GM06990 (cell line): ENCODE measurements at regions not wholly inside any gene's neighbourhood (a gene's known extent, or its start where the extent isn't known, plus 50 kb on each side); places are given as distances from the start of the nearest gene placed in this dataset.

ENCODE experiments used
- DNase-seq: peaks from one replicate; pipeline ENCODE4 v3.0.0-alpha.2; 2011; ENCODE audit not compliant: insufficient read length; ENCODE audit errors: extremely low read depth
- H3K27me3 ChIP-seq: replicated peaks from 2 replicates; pipeline ENCODE4 v1.6.0; 2011; ENCODE audit warnings: low read length; ENCODE audit not compliant: control insufficient read depth, insufficient read depth
- H3K36me3 ChIP-seq: 2 replicates; pipeline ENCODE4 v1.5.1; 2011; ENCODE audit warnings: low read length; ENCODE audit not compliant: control insufficient read depth, insufficient read depth
- H3K4me3 ChIP-seq: replicated peaks from 2 replicates; pipeline ENCODE4 v1.5.1; 2011; ENCODE audit warnings: low read depth, mild to moderate bottlenecking, control low read depth, low read length
- TF ChIP-seq, protein P1 (sequence below): IDR thresholded peaks from 2 replicates; pipeline ENCODE4 v1.5.1; 2011; ENCODE audit warnings: low read length, control low read depth, mild to moderate bottlenecking, inconsistent platforms; ENCODE audit not compliant: insufficient read depth, poor library complexity, severe bottlenecking

DNA sequence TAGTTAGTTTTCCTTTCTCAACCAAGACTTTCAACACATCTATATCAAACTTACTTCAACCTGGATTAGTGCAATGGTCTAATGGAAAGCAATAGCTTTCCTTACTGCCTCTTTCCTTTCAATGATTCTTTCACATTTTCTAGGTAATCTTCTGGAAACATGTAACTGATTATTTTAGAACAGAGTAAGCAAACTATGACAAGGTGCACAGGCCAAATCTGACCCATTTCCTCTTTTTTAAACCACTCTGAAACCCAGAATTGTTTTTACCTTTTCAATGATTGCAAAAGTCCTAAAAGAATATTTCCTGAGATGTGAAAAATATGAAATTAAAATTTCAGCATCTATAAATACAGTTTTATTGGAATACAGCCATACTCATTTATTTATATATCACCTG, 81.6 kb upstream of the TMTC2 start:
- Histone ChIP-seq H3K27me3 (no peaks in the 10 kb centered on the region), H3K36me3 (no peaks in the 10 kb centered on the region), H3K4me3 (no peak overlapping the region)
- TF ChIP-seq, protein P1, sequence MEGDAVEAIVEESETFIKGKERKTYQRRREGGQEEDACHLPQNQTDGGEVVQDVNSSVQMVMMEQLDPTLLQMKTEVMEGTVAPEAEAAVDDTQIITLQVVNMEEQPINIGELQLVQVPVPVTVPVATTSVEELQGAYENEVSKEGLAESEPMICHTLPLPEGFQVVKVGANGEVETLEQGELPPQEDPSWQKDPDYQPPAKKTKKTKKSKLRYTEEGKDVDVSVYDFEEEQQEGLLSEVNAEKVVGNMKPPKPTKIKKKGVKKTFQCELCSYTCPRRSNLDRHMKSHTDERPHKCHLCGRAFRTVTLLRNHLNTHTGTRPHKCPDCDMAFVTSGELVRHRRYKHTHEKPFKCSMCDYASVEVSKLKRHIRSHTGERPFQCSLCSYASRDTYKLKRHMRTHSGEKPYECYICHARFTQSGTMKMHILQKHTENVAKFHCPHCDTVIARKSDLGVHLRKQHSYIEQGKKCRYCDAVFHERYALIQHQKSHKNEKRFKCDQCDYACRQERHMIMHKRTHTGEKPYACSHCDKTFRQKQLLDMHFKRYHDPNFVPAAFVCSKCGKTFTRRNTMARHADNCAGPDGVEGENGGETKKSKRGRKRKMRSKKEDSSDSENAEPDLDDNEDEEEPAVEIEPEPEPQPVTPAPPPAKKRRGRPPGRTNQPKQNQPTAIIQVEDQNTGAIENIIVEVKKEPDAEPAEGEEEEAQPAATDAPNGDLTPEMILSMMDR, result no peak
- no peak for DNase-seq

DNA sequence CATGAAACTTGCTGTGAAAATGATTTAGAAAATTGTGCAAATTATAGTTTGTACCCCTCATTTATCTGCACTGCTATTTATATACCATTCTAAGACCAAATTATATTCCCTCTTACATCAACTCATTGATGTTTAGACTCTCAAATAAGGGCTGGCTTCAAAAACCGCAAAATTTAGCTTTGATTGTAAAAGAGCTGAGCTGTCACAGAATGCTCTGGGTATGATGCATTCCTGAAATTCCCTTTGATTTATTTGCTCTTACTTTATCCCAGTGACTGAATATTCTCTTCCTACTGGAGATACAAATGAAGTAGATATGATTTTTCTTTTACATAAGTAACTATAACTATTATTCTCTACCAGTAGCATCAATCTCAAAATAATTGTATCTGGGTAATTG, 78.0 kb upstream of the TMTC2 start:
- TF ChIP-seq, protein P1, result no peak
- Histone ChIP-seq H3K27me3 (no peaks in the 10 kb centered on the region), H3K36me3 (no peaks in the 10 kb centered on the region), H3K4me3 (no peak overlapping the region)
- no peak for DNase-seq

DNA sequence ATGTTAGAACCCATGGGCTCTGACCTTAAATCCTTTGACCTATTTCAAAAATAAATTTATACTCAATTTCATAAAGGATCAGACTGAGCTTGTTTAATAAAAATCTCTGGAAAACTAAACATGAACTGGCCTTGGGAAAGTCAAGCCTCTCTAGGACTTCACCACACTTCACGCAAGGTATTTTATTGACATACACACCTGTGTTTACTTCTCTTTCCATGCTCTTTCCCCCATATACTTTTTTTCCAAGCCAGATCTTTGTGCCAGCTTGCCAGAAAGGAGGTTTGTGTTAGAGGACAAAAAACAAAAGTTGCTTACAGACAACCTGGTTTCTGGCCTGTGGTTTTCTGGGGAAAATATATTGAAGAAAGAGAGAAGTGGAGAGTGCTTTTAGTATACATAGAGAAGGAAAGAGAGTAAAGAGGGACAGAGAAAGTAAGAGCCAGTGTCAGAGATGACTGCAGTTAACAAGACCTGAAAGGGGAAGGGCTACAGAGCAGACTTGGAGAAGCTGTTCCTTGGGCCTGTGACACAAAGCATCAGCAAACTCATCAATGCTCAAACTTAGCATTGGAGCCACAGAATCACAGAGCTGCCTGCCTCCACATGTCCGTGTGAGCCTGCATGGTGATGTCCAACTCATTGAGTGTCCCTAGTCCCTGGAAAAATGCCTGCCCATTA, 77.3 kb upstream of the TMTC2 start:
- DNase-seq, result no peak
- Histone ChIP-seq H3K4me3 (no peak overlapping the region), H3K27me3 (no peaks in the 10 kb centered on the region), H3K36me3 (no peaks in the 10 kb centered on the region)
- TF ChIP-seq, protein P1, result no peak

DNA sequence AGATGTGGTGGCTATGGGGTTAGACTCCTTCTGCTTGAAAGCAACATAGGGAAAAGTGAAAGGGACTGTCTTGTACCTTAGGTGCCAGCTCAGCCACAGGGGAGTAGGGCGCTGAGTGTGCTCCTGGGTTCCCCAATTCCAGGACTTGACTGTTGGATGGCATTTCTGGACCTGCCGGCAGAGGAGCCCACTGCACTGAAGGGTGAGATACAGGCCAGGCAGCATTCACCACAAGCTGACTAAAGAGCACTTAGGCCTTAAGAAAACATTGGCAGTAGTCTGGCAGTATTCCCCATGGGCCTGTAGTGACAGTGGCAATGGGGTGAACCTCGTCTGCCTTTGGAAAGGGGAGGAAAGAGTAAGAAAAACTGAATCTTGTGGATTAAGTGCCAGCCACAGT, 67.1 kb upstream of the TMTC2 start:
- Histone ChIP-seq H3K36me3 (no peaks in the 10 kb centered on the region), H3K4me3 (no peak overlapping the region), H3K27me3 (no peaks in the 10 kb centered on the region)
- no peak for DNase-seq
- TF ChIP-seq, protein P1, result no peak

DNA sequence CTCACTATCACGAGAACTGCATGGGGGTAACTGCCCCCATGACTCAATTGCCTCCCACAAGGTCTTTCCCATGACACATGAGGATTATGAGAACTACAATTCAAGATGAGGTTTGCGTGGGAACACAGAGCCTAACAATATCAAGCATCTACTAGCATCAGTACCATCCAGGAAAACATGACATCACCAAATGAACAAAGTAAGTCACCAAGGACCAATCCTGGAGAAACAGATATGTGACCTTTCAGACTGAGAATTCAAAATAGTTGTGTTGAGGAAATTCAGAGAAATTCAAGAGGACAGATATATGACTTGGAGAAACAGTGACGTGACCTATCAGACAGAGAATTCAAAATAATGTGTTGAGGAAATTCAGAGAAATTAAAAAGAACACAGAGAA, 65.8 kb upstream of the TMTC2 start:
- DNase-seq, result no peak
- H3K4me3 ChIP-seq, result no peak overlapping the region
- H3K36me3 ChIP-seq, result no peaks in the 10 kb centered on the region
- TF ChIP-seq, protein P1, result no peak
- H3K27me3 ChIP-seq, result no peaks in the 10 kb centered on the region

DNA sequence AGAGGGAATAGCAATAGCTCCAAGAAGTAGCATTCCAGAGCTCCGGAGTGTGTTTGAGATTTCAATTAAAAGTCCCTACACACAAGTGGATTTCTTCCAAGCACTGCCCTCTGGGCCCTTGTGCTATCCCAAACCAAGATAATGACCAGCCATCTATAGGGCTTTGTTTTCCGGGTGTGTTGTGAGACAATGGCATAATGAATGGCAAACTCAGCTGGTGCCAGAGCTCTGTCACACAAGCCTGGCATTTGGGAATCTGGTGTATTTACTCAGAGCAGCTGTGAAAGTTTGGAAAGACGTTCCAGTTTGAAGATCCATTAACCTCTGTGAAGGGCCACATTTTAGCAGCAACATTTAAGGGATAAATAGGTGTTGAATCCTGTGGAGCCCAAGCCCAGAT, 61.2 kb upstream of the TMTC2 start:
- TF ChIP-seq, protein P1, result no peak
- no peaks in the 10 kb centered on the region for H3K36me3 ChIP-seq
- DNase-seq, result no peak
- H3K27me3 ChIP-seq, result no peaks in the 10 kb centered on the region
- no peak overlapping the region for H3K4me3 ChIP-seq
